ENCODE measurements at regions not wholly inside any gene's neighbourhood (a gene's known extent, or its start where the extent isn't known, plus 50 kb on each side); places are given as distances from the start of the nearest gene placed in this dataset.

DNA sequence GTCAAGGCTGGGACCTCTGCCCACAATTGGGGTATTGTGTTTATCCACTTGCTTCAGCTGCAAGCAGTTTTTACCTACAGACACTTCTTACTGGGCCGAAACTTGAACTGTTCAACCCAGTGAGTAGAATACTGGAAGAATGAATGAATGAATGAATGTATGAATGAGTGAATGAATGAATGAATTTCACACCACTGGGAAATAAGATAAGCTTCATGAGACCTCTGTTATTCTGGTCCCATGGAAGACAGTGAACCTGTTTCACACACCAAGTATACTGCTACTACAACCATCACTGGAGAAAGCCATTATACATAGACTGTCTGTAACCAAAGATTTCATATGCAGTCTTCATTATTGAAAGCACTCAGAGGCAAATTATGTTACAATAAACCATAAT lies 295.0 kb upstream of the GULP1 start:
- TF ChIP-seq, protein P1, sequence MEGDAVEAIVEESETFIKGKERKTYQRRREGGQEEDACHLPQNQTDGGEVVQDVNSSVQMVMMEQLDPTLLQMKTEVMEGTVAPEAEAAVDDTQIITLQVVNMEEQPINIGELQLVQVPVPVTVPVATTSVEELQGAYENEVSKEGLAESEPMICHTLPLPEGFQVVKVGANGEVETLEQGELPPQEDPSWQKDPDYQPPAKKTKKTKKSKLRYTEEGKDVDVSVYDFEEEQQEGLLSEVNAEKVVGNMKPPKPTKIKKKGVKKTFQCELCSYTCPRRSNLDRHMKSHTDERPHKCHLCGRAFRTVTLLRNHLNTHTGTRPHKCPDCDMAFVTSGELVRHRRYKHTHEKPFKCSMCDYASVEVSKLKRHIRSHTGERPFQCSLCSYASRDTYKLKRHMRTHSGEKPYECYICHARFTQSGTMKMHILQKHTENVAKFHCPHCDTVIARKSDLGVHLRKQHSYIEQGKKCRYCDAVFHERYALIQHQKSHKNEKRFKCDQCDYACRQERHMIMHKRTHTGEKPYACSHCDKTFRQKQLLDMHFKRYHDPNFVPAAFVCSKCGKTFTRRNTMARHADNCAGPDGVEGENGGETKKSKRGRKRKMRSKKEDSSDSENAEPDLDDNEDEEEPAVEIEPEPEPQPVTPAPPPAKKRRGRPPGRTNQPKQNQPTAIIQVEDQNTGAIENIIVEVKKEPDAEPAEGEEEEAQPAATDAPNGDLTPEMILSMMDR (IDR thresholded peaks at IDR 0.05; ENCODE audit: low read depth, low read length) = no peak
- no peak for TF ChIP-seq POLR2A (IDR thresholded peaks at IDR 0.05; ENCODE audit: extremely low read depth, insufficient read length)
- TF ChIP-seq, protein P2, sequence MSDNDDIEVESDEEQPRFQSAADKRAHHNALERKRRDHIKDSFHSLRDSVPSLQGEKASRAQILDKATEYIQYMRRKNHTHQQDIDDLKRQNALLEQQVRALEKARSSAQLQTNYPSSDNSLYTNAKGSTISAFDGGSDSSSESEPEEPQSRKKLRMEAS (IDR thresholded peaks at IDR 0.05; ENCODE audit: low read depth, low read length) = no peak
- TF ChIP-seq MYC (IDR thresholded peaks at IDR 0.05; ENCODE audit: low read depth, low read length) = no peak

Measured in NB4 (cell line).